Amniotic stem cell (primary cell): ENCODE measurements at regions not wholly inside any gene's neighbourhood (a gene's known extent, or its start where the extent isn't known, plus 50 kb on each side); places are given as distances from the start of the nearest gene placed in this dataset.

ENCODE experiments used
- DNase-seq: peaks from one replicate; lab custom pipeline; 2025; lab: John Stamatoyannopoulos, UW

DNA sequence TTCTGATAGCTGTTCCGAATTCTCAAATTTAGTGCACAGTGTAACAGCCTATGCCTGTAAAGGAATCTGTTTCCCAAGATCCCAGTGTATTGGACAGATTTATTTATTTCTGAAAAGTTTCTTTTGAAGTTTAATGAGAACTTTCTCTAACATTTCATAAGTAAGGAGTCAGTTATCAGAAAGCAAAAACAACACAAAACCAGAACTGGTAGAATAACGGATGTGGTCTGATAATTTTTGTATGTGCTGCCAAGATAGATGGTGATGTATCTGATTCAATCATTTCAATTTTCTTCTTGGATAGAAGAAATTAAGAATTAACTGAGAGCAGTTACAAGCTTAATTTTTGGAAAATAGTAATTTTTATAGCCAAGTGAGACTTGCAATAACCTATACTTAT, 374.3 kb downstream of the SOCS6 start:
- DNase-seq, result no peak

DNA sequence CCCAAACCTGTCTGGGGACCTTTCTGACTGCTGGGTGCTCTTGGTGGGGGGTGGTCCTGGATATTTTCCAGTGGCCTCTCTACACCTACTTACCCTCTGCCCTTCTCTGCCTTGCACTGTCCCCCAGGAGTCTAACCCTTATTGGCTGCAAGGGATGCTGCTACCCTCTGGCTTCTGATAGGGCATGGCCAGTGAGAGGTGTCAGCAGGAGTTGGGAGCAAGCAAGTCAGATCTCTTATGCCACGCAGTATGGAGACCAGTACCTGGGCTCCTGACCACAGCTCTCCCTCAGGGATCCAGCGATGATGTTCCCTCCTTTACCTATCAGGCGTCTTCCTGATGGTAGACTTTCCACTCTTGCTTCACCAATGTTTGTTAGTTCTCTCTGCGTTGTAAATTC, 373.7 kb downstream of the SOCS6 start:
- DNase-seq, result no peak

DNA sequence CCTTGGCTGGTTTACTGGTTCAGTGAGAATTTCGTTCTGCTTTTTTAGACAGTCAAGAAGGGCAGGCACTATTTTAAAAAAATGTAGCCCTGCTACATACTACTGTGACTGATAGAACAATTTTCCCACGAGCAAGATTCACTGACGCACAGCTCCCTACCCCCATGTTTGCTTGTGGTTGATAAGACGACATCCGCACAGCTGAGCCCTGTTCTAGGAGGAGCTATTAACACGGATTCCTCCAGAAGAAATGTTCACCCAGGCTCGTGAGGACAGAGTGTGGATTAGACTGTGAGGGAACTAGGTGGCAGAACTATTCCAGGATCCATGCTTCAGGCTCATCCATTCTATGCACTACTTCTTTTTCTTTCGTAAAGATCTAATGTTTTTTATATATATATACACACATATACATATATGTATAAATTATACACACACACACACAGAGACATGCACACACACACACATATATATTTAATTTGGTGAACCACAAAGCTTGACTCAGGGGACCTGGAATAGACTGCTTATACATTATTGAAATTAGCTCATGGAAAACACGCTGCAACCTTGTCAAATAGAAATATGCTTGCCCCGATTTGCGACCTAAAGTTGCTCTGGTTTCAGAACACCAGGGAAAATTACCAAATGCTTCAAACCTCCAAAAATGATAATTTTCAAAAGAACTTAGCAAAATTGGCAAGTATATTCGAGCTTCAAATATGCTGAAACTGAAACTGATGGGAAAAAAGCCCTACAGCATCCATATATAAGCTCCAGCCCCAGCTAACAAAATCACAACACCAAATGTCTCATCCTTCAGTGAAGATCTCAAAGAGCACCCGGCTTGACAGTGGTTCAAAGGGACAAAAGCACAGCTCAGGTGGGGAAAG, 370.4 kb downstream of the SOCS6 start:
- DNase-seq, result no peak

DNA sequence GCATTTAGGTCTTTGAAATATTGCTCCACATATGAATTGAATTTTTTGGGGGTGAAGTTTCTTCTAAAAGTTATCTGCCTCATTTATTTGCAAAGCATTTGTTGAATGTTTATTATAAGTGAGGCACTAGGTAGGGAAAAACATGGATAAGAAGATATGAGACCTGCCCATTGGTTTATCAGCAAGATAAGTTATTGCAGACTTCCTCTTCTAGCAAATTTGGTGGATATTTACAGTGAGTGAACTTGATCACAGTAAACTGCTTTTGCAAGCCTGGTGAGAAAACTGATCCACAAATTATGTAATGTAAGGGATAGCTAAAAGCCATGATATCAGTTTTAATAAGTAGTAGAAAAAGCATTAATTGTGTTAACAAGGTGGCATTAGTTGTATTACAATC, 364.8 kb downstream of the SOCS6 start:
- DNase-seq, result no peak

DNA sequence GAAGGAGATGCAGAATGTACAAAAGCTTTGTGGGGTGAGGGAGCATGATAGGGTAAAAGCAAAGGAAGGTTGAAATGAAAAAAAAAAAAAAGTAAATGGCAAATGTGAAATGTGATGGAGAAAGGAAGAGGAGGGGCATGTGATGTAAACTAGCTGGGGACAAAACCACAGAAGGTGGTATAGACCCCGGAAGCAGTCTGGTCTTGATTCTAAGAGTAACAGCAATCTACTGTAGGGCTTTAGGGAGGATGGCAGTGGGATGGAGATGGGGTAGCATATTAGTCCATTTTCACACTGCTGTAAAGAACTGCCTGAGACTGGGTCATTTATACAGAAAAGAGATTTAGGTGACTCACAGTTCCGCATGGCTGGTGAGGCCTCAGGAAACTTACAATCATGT, 362.0 kb downstream of the SOCS6 start:
- no peak for DNase-seq

DNA sequence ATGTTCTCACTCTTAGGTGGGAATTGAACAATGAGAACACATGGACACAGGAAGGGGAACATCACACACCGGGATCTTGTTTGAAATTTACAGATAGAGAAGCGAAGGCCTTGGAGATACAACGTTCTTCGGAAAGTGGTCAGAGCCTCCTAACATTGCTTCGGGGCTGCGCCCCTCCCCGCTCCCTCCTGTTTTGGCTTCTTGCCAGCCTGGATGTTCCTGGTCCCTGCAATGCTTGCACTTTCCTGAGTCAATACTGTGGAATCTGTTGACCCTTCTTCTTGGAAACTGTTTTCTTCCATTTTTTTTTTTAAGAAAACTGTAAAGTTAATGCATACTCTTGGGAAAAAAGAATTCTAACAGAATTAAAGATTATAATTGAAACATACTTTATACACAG, 360.8 kb downstream of the SOCS6 start:
- no peak for DNase-seq

DNA sequence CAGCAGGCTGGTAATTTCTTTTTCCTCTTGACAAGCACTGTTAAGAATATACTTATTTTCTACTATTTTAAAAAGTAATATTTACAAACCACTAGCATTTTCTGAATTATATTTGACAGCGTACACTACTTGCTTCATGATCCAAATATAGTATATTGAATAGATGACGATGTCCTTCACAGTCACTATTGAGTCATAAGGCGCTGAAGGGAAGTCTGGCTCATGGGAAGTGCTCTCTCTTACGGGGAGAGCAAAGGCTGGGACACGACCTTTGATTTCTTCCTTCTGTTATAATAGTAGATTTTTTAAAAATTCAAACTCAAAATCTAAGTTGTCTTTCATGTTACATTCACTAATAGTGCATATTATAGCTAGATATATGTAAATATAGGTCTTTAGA, 357.1 kb downstream of the SOCS6 start:
- DNase-seq, result no peak

DNA sequence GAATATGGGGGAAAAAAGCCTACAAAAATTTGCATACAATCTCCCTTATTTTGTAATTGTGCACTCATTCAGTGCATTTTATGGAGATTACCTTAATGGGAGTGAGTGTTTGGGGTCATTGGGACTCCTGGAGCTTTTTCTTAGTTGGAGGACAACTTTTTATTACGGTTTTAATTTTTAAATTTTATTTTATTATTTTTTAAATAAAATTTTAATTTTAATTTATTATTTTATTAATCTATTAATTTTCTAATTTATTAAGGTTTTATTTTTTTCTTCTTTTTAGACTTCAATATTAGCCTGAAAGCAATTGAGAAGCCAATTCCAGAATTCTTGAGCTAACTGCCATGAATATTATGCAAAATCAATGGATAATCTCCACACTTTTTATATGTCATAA, 355.0 kb downstream of the SOCS6 start:
- no peak for DNase-seq

DNA sequence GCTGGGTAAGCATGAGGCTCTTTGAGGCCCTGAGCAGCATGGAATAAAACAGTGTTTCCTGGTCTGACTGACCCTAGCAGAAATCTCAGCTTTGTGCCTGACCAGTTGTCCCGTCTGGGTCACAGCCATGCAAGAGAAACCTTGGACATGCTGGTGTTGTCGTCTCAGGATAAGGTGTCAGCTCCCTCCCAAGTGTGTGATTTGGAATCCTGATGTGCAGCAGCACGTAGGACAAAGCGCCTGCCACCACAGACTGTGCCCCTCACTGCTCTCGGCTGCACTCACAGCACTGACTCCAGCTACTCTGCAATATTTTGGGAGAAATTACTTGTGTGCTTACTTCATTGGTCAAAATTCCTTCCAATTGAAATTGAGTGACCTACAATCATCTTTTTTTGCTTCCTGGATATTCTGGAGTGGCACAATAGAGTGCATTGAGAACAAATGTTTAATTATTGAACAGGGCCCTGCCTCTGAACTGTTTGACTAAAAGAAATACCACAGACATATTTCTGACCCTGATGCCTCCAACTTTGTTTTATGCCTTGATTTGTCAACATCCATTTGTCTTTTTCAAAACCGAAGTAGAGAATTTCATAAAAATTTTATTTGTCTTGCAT, 352.4 kb downstream of the SOCS6 start:
- no peak for DNase-seq

DNA sequence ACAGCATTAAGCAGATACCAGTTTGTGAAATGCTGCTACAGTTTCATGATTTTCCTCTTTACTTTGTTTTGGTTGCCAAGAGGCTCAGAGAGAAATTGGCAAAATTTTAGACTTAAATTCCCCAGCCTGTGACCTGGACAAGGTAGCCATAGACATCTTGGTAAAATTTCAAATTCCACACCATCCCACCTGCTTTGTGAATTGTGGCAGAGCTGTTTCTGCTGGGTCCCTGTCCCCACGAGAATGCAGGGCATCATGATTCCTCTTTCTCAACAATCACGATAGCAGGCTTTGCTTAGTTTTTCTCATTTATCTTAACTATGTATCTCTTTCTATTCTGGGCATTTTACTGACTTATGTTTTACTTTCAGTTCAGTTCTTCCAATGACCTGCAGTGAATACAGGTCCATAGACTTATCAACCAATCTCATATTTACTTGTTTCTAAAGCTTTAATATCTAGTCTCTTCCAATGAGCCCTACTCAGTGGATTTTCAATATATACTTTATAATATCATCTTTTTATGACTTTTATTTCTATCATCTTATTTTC, 351.6 kb downstream of the SOCS6 start:
- no peak for DNase-seq

DNA sequence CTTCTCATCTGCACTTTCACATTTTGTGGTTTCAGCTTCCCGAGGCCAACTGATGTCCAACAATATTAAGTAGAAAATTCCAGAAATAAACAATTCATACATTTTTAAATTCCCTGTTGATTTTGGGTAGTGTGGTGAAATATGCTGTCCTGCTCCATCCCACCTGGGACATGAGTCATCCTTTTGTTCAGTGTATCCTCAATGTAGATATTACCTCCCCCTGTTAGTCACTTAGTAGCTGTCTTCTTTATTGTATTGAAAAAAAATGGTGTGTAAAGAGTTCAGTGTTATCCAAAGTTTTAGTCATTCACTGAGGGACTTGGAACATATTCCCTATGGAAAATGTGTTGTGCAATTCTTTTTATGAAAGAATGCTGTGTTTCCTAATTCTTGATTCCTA, 348.1 kb downstream of the SOCS6 start:
- DNase-seq, result no peak

DNA sequence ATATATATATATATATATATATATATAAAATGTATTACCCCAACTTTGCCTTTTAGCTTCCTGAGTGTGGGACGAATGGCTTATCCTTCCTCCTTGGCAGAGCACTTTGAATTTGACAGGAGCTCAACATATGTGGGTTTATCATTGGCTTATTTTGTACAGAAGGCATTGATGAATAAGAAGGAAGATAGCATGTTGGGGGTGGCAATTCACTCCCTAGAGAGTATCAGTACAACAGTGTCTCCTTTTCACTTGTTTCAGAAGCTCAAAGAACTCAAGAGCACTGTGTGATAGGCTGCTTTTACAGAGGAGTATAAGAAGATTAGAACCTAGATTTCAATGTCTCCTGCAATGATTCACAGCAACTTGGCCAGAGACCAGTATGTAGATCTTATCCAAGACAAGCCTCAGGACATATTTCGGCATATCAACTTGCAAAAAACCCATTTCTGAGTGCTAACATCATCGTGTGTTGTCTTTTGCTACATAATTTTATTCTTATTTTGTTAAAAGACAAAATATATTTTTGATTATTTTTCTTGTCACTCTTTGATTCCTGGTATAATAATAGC, 345.8 kb downstream of the SOCS6 start:
- no peak for DNase-seq

DNA sequence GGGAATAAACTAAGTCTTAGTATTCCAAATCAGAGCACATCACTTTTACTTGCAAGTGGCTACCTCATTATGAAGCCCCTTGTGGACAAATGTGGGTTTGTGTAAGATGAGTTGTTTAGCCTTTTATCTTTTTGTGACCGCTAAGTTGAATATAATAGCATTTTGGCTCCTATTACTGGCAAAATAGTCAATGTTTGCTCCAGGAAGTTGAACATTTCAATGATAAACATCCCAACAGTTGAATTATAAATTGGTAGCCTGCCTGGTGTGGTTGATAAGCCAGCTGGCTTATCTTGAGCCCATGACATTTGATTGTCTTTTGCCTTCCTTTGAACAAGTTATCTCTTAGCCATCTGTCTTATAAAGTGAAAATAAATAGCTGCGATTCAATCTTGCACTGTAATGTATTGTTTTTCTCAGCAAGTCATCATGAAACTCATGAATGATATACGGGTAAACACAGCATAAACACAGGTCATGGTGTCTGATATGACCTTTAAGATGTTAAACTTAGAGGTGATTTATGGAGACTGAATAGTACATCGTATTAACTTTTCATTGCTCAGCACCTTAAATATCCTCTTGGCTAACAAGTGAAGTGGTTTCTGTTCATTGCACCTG, 338.4 kb downstream of the SOCS6 start:
- no peak for DNase-seq

DNA sequence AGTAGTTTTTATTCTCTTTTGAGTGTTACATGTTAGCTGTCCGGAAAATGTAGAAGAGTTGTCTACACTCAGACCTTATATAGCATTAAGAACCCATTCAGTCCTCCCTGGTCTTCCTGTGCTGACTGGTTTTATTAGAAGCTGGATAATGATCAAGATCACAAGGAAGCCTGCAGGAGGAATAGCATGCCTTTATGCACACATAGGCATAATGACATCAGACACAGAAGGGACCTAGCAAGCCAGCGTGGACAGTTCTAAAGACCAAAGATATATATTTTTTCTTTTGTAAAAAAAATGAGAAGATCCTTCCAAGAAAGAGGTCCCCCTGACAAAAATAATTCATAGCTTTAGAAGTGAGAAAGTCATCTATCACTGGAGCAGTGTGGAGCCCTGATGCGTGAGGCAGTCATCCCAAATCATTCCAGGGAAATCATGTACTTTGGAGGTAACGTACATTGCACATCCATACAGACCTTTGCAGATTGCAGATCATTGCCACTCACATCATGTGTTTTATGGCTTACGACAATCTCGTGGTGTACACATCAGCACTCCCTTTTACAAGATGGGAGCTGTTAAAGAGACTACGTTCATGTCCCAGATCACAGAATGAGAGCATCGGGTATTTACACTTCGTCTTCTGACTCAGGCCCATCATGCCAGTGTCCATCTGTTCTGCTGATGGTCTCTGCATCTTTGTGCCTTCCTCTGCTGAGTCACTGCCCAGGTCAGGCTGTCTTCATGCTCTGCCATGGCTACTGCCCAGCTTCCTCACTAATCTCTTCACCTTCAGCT, 334.0 kb downstream of the SOCS6 start:
- no peak for DNase-seq

DNA sequence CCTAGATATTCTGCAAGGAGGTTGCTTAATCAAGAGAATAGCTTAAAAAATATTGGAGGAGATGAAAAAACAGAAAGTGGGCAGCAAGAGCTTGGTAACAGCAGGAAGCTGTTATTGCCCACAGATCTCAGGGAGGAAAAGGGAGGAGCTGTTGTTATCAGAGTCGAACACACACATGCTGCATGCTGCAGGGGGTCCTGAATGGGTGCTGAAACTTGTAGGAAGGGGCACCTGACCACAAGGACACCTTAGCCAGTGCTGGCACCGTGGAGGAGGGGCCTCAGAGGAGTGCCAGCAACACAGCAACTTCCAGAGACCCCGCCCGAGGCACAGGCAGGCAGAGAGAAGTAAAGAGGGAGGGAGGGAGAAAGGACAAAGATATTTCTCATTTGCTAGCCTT, 332.9 kb downstream of the SOCS6 start:
- no peak for DNase-seq

DNA sequence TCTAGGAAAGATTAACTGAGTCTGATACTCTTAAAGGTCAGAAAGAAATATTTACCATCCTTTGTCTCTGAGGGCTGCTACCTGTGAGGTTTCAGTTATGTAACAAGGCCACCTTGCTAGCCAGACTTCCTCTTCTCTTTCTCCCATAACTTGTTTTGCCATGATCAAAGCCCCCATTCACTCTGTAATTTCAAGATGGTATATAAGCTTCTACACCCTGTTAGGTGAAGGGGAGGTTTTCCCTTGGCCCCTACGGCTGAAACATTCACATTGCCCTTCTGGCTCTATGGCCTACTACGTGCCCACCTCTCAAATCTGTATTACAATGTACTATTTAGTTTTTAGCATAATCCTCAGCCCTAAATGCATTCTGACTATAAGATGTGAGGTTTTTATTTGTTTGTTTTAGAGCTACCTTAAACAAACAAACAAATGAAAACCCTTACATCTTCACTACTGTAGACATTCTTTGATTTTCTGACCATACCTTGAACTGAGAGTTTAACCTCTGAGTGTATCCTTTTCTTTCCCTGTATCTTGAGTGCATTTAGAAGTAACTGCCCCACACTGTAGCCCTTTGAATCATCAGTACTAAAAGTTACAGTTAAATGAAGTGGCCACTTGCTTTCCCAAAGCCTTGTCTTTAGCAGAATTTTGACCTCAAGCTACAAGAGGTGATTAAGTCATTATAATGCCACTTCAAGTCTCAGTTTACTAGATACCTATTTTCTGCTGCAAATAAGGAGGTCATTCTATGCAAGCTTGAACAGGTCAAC, 332.2 kb downstream of the SOCS6 start:
- DNase-seq, result no peak

DNA sequence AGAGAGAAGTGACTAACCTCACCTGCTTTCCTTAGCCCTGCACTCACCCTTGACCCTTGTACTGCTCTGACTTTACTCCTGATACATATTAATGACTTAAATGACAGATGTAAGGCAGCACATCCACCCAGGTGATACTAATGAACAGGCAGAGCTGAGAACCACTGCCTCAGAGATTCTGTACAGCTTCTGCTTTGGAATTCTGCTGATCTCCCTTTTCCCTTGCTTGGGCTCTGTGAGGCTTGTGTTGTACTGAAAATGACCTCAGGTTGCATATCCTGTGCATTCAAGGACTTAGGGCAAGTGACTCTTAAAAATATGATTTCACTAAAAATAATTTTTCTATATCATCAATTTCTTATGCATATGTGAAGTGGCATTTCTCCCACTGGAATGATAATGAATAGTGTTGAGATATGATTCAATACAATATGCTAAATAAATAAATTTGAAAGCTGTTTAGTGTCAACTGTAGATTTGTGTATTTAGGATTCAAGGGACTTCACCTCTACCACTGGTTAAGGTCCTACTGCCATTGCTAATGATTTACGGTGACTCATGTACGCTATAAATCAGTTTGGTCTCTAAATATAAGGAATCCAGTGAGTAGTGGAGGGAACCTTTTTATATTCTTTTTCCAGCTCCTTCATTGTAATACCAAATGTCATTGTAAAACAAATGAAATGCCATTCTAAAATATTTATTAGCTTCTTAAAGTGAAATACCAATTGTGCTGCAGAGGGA, 328.3 kb downstream of the SOCS6 start:
- DNase-seq, result no peak

DNA sequence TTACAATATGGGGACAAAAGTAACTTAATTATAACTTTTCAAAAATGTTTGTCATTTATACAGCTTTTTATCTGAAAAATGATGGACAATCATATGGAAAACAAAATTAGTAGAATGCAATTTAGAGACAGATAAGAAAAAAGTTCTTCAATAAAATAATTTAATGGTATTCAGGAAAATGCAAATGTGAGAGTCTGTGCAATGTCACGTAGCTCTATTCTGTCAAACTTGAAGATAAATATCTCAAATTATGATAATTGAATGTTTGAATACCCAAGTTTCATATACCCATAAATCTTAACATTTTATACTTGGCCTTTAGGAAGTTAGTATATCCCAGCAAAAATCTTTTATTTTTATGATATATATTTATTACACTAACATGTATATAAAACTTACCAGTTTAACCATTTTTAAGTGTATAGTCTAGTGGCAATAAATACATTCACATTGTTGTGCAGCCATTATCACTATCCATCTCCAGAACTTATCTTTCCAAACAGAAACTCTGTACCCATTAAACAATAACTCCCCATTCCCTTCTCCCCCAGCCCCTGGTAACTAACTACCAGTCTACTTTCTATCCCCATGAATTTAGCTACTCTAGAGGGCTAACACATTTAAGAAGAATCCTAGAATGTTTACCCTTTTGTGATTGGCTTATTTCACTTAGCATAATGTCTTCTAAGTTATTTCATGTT, 311.5 kb downstream of the SOCS6 start:
- no peak for DNase-seq

DNA sequence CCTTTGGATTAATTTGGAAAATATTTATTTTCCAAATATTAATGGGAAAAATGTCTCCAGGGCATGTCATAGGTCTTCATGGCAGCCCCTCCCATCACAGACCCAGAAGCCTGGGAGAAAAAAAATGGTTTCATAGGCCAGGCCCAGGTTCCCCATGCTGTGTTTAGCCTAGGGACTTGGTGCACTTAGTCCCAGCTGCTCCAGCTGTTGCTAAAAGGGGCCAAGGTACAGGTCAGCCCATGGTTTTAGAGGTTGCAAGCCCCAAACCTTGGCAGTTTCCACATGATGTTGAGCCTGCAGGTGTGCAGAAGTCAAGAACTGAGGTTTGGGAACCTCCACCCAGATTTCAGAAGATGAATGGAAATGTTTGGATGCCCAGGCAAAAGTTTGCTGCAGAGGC, 309.6 kb downstream of the SOCS6 start:
- DNase-seq, result no peak

DNA sequence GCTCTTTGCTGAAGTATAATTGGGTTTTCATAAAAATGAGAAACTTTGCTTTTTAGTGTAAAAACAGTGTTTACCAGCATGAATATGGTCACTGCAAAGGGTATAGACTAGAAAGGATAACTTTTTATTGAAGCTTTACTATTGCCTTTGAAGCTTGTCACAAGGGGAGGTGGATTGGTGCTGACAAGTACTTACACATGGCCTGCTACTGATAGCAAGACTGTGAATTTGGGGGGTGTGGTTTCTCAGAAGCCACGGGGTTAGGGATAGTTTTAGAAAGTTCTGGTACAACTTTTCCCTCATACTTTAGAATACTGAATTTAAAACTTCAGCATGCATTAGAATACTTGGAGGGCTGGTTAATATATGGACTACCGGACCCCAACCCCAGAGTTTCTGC, 294.1 kb downstream of the SOCS6 start:
- DNase-seq, result no peak
